ENCODE measurements at regions not wholly inside any gene's neighbourhood (a gene's known extent, or its start where the extent isn't known, plus 50 kb on each side); places are given as distances from the start of the nearest gene placed in this dataset.

GRCh38 chr2:204176306-204176705 is 239.7 kb downstream of the ICOS start:
- Histone ChIP-seq H3K27ac (no peak overlapping the region), H3K9me3 (no peaks in the 10 kb centered on the region), H3K4me3 (no peak overlapping the region), H3K27me3 (ENCODE audit: low read depth) (no peaks in the 10 kb centered on the region), H3K36me3 (no peaks in the 10 kb centered on the region), H3K4me1 (no peaks in the 10 kb centered on the region)
- no peak for TF ChIP-seq CTCF (IDR thresholded peaks at IDR 0.05)
- no peak for ATAC-seq
- intact Hi-C loops (cut with DNase I): no loop called here
- no peak for DNase-seq

GRCh38 chr2:204177251-204177976 is 240.9 kb downstream of the ICOS start:
- H3K4me3 ChIP-seq: no peak overlapping the region
- no peak overlapping the region for H3K27ac ChIP-seq
- intact Hi-C loops (cut with DNase I): no loop called here
- ATAC-seq (peak; percentile 9 to 19), DNase-seq (no peak)
- H3K4me1 ChIP-seq: no peaks in the 10 kb centered on the region
- H3K36me3 ChIP-seq: no peaks in the 10 kb centered on the region
- H3K27me3 ChIP-seq (ENCODE audit: low read depth): no peaks in the 10 kb centered on the region
- no peak for TF ChIP-seq CTCF (IDR thresholded peaks at IDR 0.05)
- H3K9me3 ChIP-seq: no peaks in the 10 kb centered on the region

GRCh38 chr2:204177977-204178522 is 241.5 kb downstream of the ICOS start:
- Histone ChIP-seq H3K4me3 (no peak overlapping the region), H3K36me3 (no peaks in the 10 kb centered on the region), H3K27ac (no peak overlapping the region), H3K27me3 (ENCODE audit: low read depth) (no peaks in the 10 kb centered on the region), H3K4me1 (no peaks in the 10 kb centered on the region), H3K9me3 (no peaks in the 10 kb centered on the region)
- TF ChIP-seq CTCF (IDR thresholded peaks at IDR 0.05): peak; percentile 75
- intact Hi-C loops (cut with DNase I): no loop called here
- DNase-seq (peak; percentile 53), ATAC-seq (peak; percentile 45 to 80)

- Histone ChIP-seq H3K27ac (no peak overlapping the region), H3K27me3 (ENCODE audit: low read depth) (no peaks in the 10 kb centered on the region), H3K4me1 (no peaks in the 10 kb centered on the region), H3K36me3 (no peaks in the 10 kb centered on the region), H3K4me3 (no peak overlapping the region), H3K9me3 (no peaks in the 10 kb centered on the region)
- intact Hi-C loops (cut with DNase I): no loop called here
- no peak for TF ChIP-seq CTCF (IDR thresholded peaks at IDR 0.05)
- DNase-seq: peak; percentile 46
- ATAC-seq: peak; percentile 41 to 63
Measured at GRCh38 chr2:204180649-204181048, 244.1 kb downstream of the ICOS start.

- no peak for TF ChIP-seq CTCF (IDR thresholded peaks at IDR 0.05)
- no peak for ATAC-seq
- Histone ChIP-seq H3K4me1 (no peaks in the 10 kb centered on the region), H3K27me3 (ENCODE audit: low read depth) (no peaks in the 10 kb centered on the region), H3K9me3 (no peaks in the 10 kb centered on the region), H3K27ac (no peak overlapping the region), H3K4me3 (no peak overlapping the region), H3K36me3 (no peaks in the 10 kb centered on the region)
- intact Hi-C loops (cut with DNase I): no loop called here
- no peak for DNase-seq
Measured at GRCh38 chr2:204183608-204184007, 247.0 kb downstream of the ICOS start.
